Neural progenitor cell (in vitro differentiated cells): ENCODE measurements at regions not wholly inside any gene's neighbourhood (a gene's known extent, or its start where the extent isn't known, plus 50 kb on each side); places are given as distances from the start of the nearest gene placed in this dataset.
A peak's percentile ranks its signal among the peaks of the same experiment; 100 is the strongest.
"Not testable (repeated sequence)": the region's sequence is repeated elsewhere in the genome, so short reads cannot be mapped to it uniquely, and the experiment has no call there.

ENCODE experiments used
- DNase-seq: peaks from one replicate; pipeline ENCODE4 v3.0.0-alpha.2; 2016; ENCODE audit warnings: low spot score
- H2AFZ ChIP-seq: fragments of 200-600 bp; sonication (generic); replicated peaks from 2 replicates; pipeline ENCODE4 v1.6.1; 2016; ENCODE audit warnings: antibody characterized with exemption
- H3F3A ChIP-seq: fragments of 200-600 bp; sonication (generic); 2 replicates; pipeline ENCODE4 v1.6.1; 2016; ENCODE audit warnings: antibody characterized with exemption, low read depth
- H3K27ac ChIP-seq: fragments of 200-600 bp; sonication (generic); 2 replicates; pipeline ENCODE4 v1.5.1; 2016; ENCODE audit warnings: mild to moderate bottlenecking
- H3K27me3 ChIP-seq: fragments of 200-600 bp; sonication (generic); 2 replicates; pipeline ENCODE4 v1.6.1; 2016; ENCODE audit warnings: mild to moderate bottlenecking, moderate library complexity
- H3K36me3 ChIP-seq: fragments of 200-600 bp; sonication (generic); 2 replicates; pipeline ENCODE4 v1.5.1; 2016
- H3K4me1 ChIP-seq: fragments of 200-600 bp; sonication (generic); 2 replicates; pipeline ENCODE4 v1.6.1; 2016; ENCODE audit warnings: mixed run types
- H3K4me2 ChIP-seq: fragments of 200-600 bp; sonication (generic); 2 replicates; pipeline ENCODE4 v1.6.1; 2016
- H3K4me3 ChIP-seq: fragments of 200-600 bp; sonication (generic); 2 replicates; pipeline ENCODE4 v1.5.1; 2016
- H3K79me2 ChIP-seq: fragments of 200-600 bp; sonication (generic); 2 replicates; pipeline ENCODE4 v1.6.1; 2016; ENCODE audit warnings: low read depth
- H3K9ac ChIP-seq: fragments of 200-600 bp; sonication (generic); 2 replicates; pipeline ENCODE4 v1.6.1; 2016
- H3K9me3 ChIP-seq: fragments of 200-600 bp; sonication (generic); 2 replicates; pipeline ENCODE4 v1.5.1; 2016; ENCODE audit warnings: low read depth
- H4K20me1 ChIP-seq: fragments of 200-600 bp; sonication (generic); 2 replicates; pipeline ENCODE4 v1.6.1; 2016; ENCODE audit warnings: low read depth
- H3K27ac Mint-ChIP-seq: 3 replicates; pipeline ENCODE4 v1.8.0; 2021; ENCODE audit warnings: mixed read lengths
- H3K27me3 Mint-ChIP-seq: 2 replicates; pipeline ENCODE4 v1.8.0; 2022; ENCODE audit warnings: low read depth, mild to moderate bottlenecking, inconsistent platforms, moderate library complexity, mixed read lengths; ENCODE audit not compliant: insufficient read depth
- H3K36me3 Mint-ChIP-seq: 3 replicates; pipeline ENCODE4 v1.8.0; 2021; ENCODE audit warnings: mixed read lengths
- H3K4me1 Mint-ChIP-seq: 3 replicates; pipeline ENCODE4 v1.8.0; 2021; ENCODE audit warnings: mixed read lengths
- H3K4me3 Mint-ChIP-seq: 3 replicates; pipeline ENCODE4 v1.8.0; 2021; ENCODE audit warnings: mild to moderate bottlenecking, moderate library complexity, mixed read lengths
- H3K9me3 Mint-ChIP-seq: 3 replicates; pipeline ENCODE4 v1.8.0; 2020; ENCODE audit warnings: mixed read lengths
- CTCF ChIP-seq: fragments of 200-600 bp; sonication (generic); IDR thresholded peaks from 2 replicates; pipeline ENCODE4 v1.5.1; 2017; ENCODE audit warnings: antibody characterized with exemption, mild to moderate bottlenecking
- EZH2 ChIP-seq: fragments of 200-600 bp; sonication (generic); IDR thresholded peaks from 2 replicates; pipeline ENCODE4 v1.6.1; 2017; ENCODE audit warnings: antibody characterized with exemption, mild to moderate bottlenecking, moderate library complexity
- EZH2phosphoT487 ChIP-seq: fragments of 200-600 bp; sonication (generic); IDR thresholded peaks from 2 replicates; pipeline ENCODE4 v1.6.1; 2017; ENCODE audit warnings: antibody characterized with exemption

DNA sequence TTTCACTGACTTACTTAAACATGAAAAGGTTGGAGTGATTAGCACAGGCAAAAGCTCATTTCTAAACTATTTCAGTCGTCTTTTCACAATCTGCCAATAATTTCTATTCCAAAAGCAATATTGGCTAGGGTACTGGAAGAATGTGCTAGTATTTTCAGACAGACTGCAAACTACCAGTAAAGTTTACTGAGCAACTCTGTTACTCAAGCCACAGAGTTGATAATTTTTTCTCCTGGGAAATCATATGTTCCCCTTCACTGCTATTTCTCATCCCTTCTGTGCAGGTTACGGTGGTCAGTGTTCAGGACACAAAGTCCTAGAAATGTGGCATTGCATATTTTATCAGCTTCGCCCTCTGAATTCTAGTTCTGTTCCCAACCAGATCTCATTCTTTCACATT lies 343.3 kb upstream of the TNC start:
- Histone ChIP-seq H3K9me3 (no peaks in the 10 kb centered on the region), H4K20me1 (no peaks in the 10 kb centered on the region), H3F3A (no peaks in the 10 kb centered on the region), H3K4me1 (peaks cover 8% of the 10 kb centered on the region), H3K27me3 (no peaks in the 10 kb centered on the region), H3K79me2 (no peaks in the 10 kb centered on the region), H3K36me3 (no peaks in the 10 kb centered on the region), H3K27ac (no peak overlapping the region), H3K4me3 (no peak overlapping the region), H3K4me2 (no peak overlapping the region), H2AFZ (no peak overlapping the region), H3K9ac (no peak overlapping the region)
- no peaks in the 10 kb centered on the region for H3K36me3 Mint-ChIP-seq
- peaks cover 6% of the 10 kb centered on the region for H3K4me1 Mint-ChIP-seq
- TF ChIP-seq CTCF: no peak
- TF ChIP-seq EZH2phosphoT487: no peak
- no peak for TF ChIP-seq EZH2
- H3K4me3 Mint-ChIP-seq: no peak overlapping the region
- no peak for DNase-seq
- H3K9me3 Mint-ChIP-seq: no peaks in the 10 kb centered on the region
- peaks cover 2% of the 10 kb centered on the region for H3K27me3 Mint-ChIP-seq
- H3K27ac Mint-ChIP-seq: no peak overlapping the region

DNA sequence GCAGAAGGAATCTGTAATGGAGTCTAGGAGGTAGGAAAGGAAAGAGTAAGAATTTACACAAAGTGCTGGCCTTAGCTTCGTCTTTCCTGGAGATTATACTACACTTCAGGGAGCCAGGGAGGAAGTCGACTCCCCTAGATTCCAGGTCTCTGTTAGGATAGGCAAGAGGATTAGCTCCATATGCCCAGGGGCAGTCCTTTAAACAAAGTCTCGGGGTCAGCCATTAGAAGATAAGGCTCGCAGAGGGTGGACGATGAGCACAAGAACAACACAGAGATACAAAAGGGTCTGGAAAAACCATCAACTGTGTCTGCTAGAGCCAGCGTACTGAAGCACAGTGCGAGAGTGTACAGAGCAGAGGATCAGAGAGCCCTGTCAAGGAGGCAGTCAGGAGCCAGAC lies 344.7 kb upstream of the TNC start:
- Histone ChIP-seq H3K36me3 (no peaks in the 10 kb centered on the region), H3F3A (no peaks in the 10 kb centered on the region), H3K4me2 (peak overlapping the region; percentile 27), H3K9ac (no peak overlapping the region), H3K27ac (no peak overlapping the region), H4K20me1 (no peaks in the 10 kb centered on the region), H3K4me1 (peaks cover 8% of the 10 kb centered on the region), H3K4me3 (no peak overlapping the region), H3K79me2 (no peaks in the 10 kb centered on the region), H3K27me3 (no peaks in the 10 kb centered on the region), H2AFZ (peak overlapping the region; percentile 48), H3K9me3 (no peaks in the 10 kb centered on the region)
- TF ChIP-seq CTCF: no peak
- TF ChIP-seq EZH2: no peak
- TF ChIP-seq EZH2phosphoT487: no peak
- peak; percentile 30 for DNase-seq
- Mint-ChIP-seq H3K27me3 (peaks cover 2% of the 10 kb centered on the region), H3K36me3 (no peaks in the 10 kb centered on the region), H3K4me3 (no peak overlapping the region), H3K27ac (no peak overlapping the region), H3K9me3 (no peaks in the 10 kb centered on the region), H3K4me1 (peaks cover 6% of the 10 kb centered on the region)

DNA sequence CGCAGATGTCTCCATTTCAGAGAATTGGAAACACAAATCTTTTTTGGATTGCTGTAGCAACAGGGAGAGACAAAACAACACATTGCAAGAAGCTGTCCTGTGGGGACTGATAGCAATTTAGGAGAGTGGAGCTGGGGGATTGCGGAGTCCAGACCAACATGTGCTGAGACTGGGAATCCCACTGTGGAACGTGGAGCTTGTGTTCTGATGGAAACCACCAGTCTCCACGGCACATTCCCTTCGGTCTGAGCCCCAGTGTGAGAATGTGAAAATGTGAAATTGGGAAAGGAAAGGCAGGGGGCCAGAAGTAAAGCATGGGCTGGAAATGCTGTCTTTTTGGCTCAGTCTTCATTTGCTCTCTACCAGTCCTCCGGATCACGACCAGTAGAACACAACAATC lies 348.8 kb upstream of the TNC start:
- Mint-ChIP-seq H3K4me3 (no peak overlapping the region), H3K27me3 (peaks cover 2% of the 10 kb centered on the region), H3K4me1 (peaks cover 6% of the 10 kb centered on the region), H3K27ac (no peak overlapping the region), H3K36me3 (no peaks in the 10 kb centered on the region), H3K9me3 (peaks cover 4% of the 10 kb centered on the region)
- Histone ChIP-seq H2AFZ (no peak overlapping the region), H3K4me2 (no peak overlapping the region), H3K36me3 (no peaks in the 10 kb centered on the region), H3K9ac (no peak overlapping the region), H3F3A (no peaks in the 10 kb centered on the region), H3K9me3 (peaks cover 4% of the 10 kb centered on the region), H3K27me3 (no peaks in the 10 kb centered on the region), H4K20me1 (no peaks in the 10 kb centered on the region), H3K79me2 (no peaks in the 10 kb centered on the region), H3K4me3 (no peak overlapping the region), H3K27ac (no peak overlapping the region), H3K4me1 (peaks cover 16% of the 10 kb centered on the region)
- DNase-seq: no peak
- no peak for TF ChIP-seq EZH2phosphoT487
- no peak for TF ChIP-seq EZH2
- TF ChIP-seq CTCF: no peak

GRCh38 chr9:115469841-115470240 lies 351.9 kb upstream of the TNC start:
- no peaks in the 10 kb centered on the region for H3K79me2 ChIP-seq
- H3K27me3 ChIP-seq: peaks cover 28% of the 10 kb centered on the region
- H3F3A ChIP-seq: no peaks in the 10 kb centered on the region
- no peak overlapping the region for H3K4me3 Mint-ChIP-seq
- H3K4me3 ChIP-seq: no peak overlapping the region
- H2AFZ ChIP-seq: no peak overlapping the region
- TF ChIP-seq CTCF (no peak), EZH2 (no peak), EZH2phosphoT487 (no peak)
- H3K9ac ChIP-seq: no peak overlapping the region
- H3K27ac ChIP-seq: no peak overlapping the region
- H3K36me3 Mint-ChIP-seq: no peaks in the 10 kb centered on the region
- peaks cover 4% of the 10 kb centered on the region for H3K9me3 Mint-ChIP-seq
- no peak overlapping the region for H3K27ac Mint-ChIP-seq
- H3K4me1 Mint-ChIP-seq: no peaks in the 10 kb centered on the region
- no peak for DNase-seq
- peaks cover 4% of the 10 kb centered on the region for H3K9me3 ChIP-seq
- no peaks in the 10 kb centered on the region for H4K20me1 ChIP-seq
- H3K4me1 ChIP-seq: peaks cover 8% of the 10 kb centered on the region
- H3K27me3 Mint-ChIP-seq: peaks cover 3% of the 10 kb centered on the region
- H3K4me2 ChIP-seq: no peak overlapping the region
- no peaks in the 10 kb centered on the region for H3K36me3 ChIP-seq

GRCh38 chr9:115473032-115473431 lies 355.1 kb upstream of the TNC start:
- not testable (repeated sequence) for H3K4me1 Mint-ChIP-seq, H3K9me3 Mint-ChIP-seq, H3K36me3 Mint-ChIP-seq, DNase-seq, H3K9ac ChIP-seq, H3K79me2 ChIP-seq, H4K20me1 ChIP-seq, H3K27ac Mint-ChIP-seq, H3K4me1 ChIP-seq, H3K36me3 ChIP-seq, H3K27ac ChIP-seq, H3K27me3 Mint-ChIP-seq, H3K9me3 ChIP-seq, H3K4me2 ChIP-seq, H3K4me3 ChIP-seq, H3F3A ChIP-seq, H3K4me3 Mint-ChIP-seq, H2AFZ ChIP-seq
- peaks cover 35% of the 10 kb centered on the region for H3K27me3 ChIP-seq
